GM19463 (cell line): ENCODE measurements at regions not wholly inside any gene's neighbourhood (a gene's known extent, or its start where the extent isn't known, plus 50 kb on each side); places are given as distances from the start of the nearest gene placed in this dataset.
"Not testable (repeated sequence)": the region's sequence is repeated elsewhere in the genome, so short reads cannot be mapped to it uniquely, and the experiment has no call there.

Source experiments
- ATAC-seq: cut with Tn5 transposase; IDR thresholded peaks from one replicate; pipeline ENCODE4 v1.9.1; 2021; ENCODE audit warnings: mild to moderate bottlenecking, moderate library complexity; ENCODE audit not compliant: unreplicated experiment

GRCh38 chr4:55028196-55028595 is 97.2 kb downstream of the KDR start:
- ATAC-seq: no peak

GRCh38 chr4:55027596-55027995 is 97.8 kb downstream of the KDR start:
- no peak for ATAC-seq

GRCh38 chr4:55025456-55025855 is 99.9 kb downstream of the KDR start:
- not testable (repeated sequence) for ATAC-seq

- no peak for ATAC-seq
Observed at GRCh38 chr4:55023030-55023429, 102.4 kb downstream of the KDR start.

GRCh38 chr4:55021214-55021613 is 104.2 kb downstream of the KDR start:
- no peak for ATAC-seq

- ATAC-seq: no peak
Observed at GRCh38 chr4:55020131-55020530, 105.3 kb downstream of the KDR start.

GRCh38 chr4:55018978-55019377 is 106.4 kb downstream of the KDR start:
- ATAC-seq: no peak

- ATAC-seq: no peak
Observed at GRCh38 chr4:55018521-55018920, 106.9 kb downstream of the KDR start.

GRCh38 chr4:55017406-55017805 is 108.0 kb downstream of the KDR start:
- no peak for ATAC-seq

GRCh38 chr4:55016131-55016530 is 109.3 kb downstream of the KDR start:
- no peak for ATAC-seq

- ATAC-seq: no peak
Observed at GRCh38 chr4:55014876-55015275, 110.5 kb downstream of the KDR start.

GRCh38 chr4:55013431-55013955 is 111.9 kb downstream of the KDR start:
- no peak for ATAC-seq

- no peak for ATAC-seq
Observed at GRCh38 chr4:55012363-55013230, 112.8 kb downstream of the KDR start.

- ATAC-seq: no peak
Observed at GRCh38 chr4:55011761-55012160, 113.6 kb downstream of the KDR start.

GRCh38 chr4:55010550-55010949 is 114.8 kb downstream of the KDR start:
- no peak for ATAC-seq

- no peak for ATAC-seq
Observed at GRCh38 chr4:55008166-55009056, 117.0 kb downstream of the KDR start.

GRCh38 chr4:55005910-55006309 is 119.5 kb downstream of the KDR start:
- ATAC-seq: no peak

GRCh38 chr4:55004831-55005230 is 120.6 kb downstream of the KDR start:
- ATAC-seq: no peak

- ATAC-seq: no peak
Observed at GRCh38 chr4:55002431-55002830, 123.0 kb downstream of the KDR start.

- no peak for ATAC-seq
Observed at GRCh38 chr4:55001538-55001937, 123.9 kb downstream of the KDR start.

- ATAC-seq: no peak
Observed at GRCh38 chr4:54999003-54999402, 126.4 kb downstream of the KDR start.
